Common myeloid progenitor, CD34-positive (primary cell): ENCODE measurements at regions not wholly inside any gene's neighbourhood (a gene's known extent, or its start where the extent isn't known, plus 50 kb on each side); places are given as distances from the start of the nearest gene placed in this dataset.
A peak's percentile ranks its signal among the peaks of the same experiment; 100 is the strongest.

Experiments used
- CTCF ChIA-PET: fragments of 350-600 bp; sonication (Branson Sonifier 250); formaldehyde crosslinking; loops from one replicate; lab custom pipeline; 2021; ENCODE audit warnings: antibody characterized with exemption; lab: Charles Lee
- POLR2A ChIA-PET: fragments of 350-600 bp; sonication (Branson Sonifier 250); formaldehyde crosslinking; loops from one replicate; lab custom pipeline; 2021; ENCODE audit warnings: antibody characterized with exemption; lab: Charles Lee
- DNase-seq, 3 donors: peaks; one replicate each; pipeline versions ENCODE4 v3.0.0 to v3.0.0-alpha.2; 2013
- H3K27ac ChIP-seq, 2 experiments: 1 replicate in 1 of 2; 2 replicates in 1 of 2; pipeline ENCODE4 v1.7.0; 2013; ENCODE audit warnings: inconsistent platforms in 2 of 2, low read length in 2 of 2, mild to moderate bottlenecking in 2 of 2, low read depth in 1 of 2, moderate library complexity in 1 of 2; ENCODE audit not compliant: severe bottlenecking in 2 of 2, insufficient read depth in 1 of 2, poor library complexity in 1 of 2
- H3K27me3 ChIP-seq, 5 experiments: replicated peaks in 2 of 5; 1 replicate in 3 of 5; 2 replicates in 2 of 5; pipeline versions ENCODE4 v1.6.1 to v1.7.0; 2013; ENCODE audit warnings: low read length in 4 of 5, mild to moderate bottlenecking in 2 of 5, moderate library complexity in 2 of 5, inconsistent platforms in 1 of 5; ENCODE audit not compliant: insufficient read depth in 5 of 5, control insufficient read depth in 4 of 5
- H3K36me3 ChIP-seq, 4 experiments: 1 replicate in 2 of 4; 2 replicates in 2 of 4; pipeline versions ENCODE4 v1.6.1 to v1.7.0; 2013; ENCODE audit warnings: low read length in 3 of 4, control low read depth in 1 of 4, mild to moderate bottlenecking in 1 of 4; ENCODE audit not compliant: control insufficient read depth in 4 of 4, insufficient read depth in 4 of 4
- H3K4me1 ChIP-seq, 4 experiments: 1 replicate in 3 of 4; 2 replicates in 1 of 4; pipeline versions ENCODE4 v1.6.1 to v1.7.1; 2013; ENCODE audit warnings: low read length in 3 of 4, mild to moderate bottlenecking in 3 of 4, control low read depth in 1 of 4, inconsistent platforms in 1 of 4, moderate library complexity in 1 of 4; ENCODE audit not compliant: control insufficient read depth in 4 of 4, insufficient read depth in 4 of 4; ENCODE audit errors: control extremely low read depth in 1 of 4
- H3K4me3 ChIP-seq, 7 experiments: 1 replicate in 4 of 7; 2 replicates in 3 of 7; pipeline versions ENCODE4 v1.5.1 to v1.7.0; 2013; ENCODE audit warnings: mild to moderate bottlenecking in 7 of 7, low read length in 6 of 7, moderate library complexity in 6 of 7, inconsistent platforms in 2 of 7, low read depth in 2 of 7, control low read depth in 1 of 7; ENCODE audit not compliant: insufficient read depth in 4 of 7, control insufficient read depth in 1 of 7; ENCODE audit errors: extremely low read depth in 1 of 7
- H3K9me3 ChIP-seq, 5 experiments: 1 replicate in 4 of 5; 2 replicates in 1 of 5; pipeline versions ENCODE4 v1.6.1 to v1.7.1; 2013; ENCODE audit warnings: low read length in 4 of 5, mild to moderate bottlenecking in 2 of 5, inconsistent platforms in 1 of 5, low read depth in 1 of 5, moderate library complexity in 1 of 5; ENCODE audit not compliant: control insufficient read depth in 4 of 5, insufficient read depth in 2 of 5; ENCODE audit errors: control extremely low read depth in 1 of 5
- WGBS: methylation state at CpG from one replicate; pipeline ENCODE4 v1.1.5; 2013; ENCODE audit not compliant: insufficient coverage; 5-methylcytosine and 5-hydroxymethylcytosine counted together

DNA sequence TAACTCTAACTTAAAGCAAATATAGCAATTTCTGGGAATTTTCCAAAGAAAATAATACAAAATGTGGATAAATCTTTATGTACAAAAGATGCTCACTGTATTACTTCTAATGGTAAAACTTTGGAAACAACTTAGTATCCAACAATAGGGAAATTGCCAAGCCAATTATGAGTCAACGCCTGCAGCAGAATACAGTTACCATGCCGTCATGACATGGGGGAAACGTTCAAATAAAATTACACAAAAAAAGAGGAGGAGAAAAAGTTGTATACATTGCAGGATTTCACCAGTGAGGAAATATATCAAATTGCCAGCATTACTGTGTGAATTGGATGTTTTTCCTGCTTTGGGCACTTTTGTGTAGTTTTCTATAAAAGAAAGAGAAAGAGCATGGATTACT lies 469.6 kb downstream of the SOX9 start:
- H3K27ac ChIP-seq, result no peak overlapping the region

DNA sequence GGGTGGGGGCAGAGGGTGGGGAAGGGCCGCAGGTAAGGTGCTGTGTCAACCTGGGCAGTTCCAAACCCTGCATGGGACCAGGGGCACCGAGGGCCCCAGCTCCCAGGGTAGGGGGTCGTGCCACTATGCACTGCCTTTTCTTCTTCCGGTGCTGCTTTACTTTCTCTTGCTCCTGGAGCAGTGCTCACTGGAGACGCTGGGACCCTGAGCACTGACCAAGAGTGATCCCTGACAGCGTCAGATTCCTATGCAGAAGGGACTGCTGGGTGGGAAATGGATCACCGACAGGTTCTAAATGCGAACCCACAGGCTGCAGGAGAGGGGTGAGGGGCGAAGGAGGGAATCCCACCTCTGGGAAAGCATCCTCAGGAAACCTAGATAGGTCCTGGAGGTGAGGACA lies 470.1 kb downstream of the SOX9 start:
- H3K27ac ChIP-seq, result no peak overlapping the region
- POLR2A ChIA-PET, result no interaction called here
- 48% methylated on average over 9 of the region's 9 CpGs for WGBS

More for the DNA sequence above, 469.6 kb downstream of the SOX9 start:
- Histone ChIP-seq H3K27me3 (peaks cover 0 to 62% (median 23%) of the 10 kb centered on the region in 5 experiments), H3K4me3 (no peak overlapping the region), H3K36me3 (no peaks in the 10 kb centered on the region), H3K9me3 (no peaks in the 10 kb centered on the region), H3K4me1 (peaks cover 4 to 30% (median 27%) of the 10 kb centered on the region in 4 experiments)
- ChIA-PET CTCF (no interaction called here), POLR2A (no interaction called here)
- peak in 1 of 3 donors; percentile 15 for DNase-seq
- WGBS, result 75% methylated on average over 2 of the region's 3 CpGs

DNA sequence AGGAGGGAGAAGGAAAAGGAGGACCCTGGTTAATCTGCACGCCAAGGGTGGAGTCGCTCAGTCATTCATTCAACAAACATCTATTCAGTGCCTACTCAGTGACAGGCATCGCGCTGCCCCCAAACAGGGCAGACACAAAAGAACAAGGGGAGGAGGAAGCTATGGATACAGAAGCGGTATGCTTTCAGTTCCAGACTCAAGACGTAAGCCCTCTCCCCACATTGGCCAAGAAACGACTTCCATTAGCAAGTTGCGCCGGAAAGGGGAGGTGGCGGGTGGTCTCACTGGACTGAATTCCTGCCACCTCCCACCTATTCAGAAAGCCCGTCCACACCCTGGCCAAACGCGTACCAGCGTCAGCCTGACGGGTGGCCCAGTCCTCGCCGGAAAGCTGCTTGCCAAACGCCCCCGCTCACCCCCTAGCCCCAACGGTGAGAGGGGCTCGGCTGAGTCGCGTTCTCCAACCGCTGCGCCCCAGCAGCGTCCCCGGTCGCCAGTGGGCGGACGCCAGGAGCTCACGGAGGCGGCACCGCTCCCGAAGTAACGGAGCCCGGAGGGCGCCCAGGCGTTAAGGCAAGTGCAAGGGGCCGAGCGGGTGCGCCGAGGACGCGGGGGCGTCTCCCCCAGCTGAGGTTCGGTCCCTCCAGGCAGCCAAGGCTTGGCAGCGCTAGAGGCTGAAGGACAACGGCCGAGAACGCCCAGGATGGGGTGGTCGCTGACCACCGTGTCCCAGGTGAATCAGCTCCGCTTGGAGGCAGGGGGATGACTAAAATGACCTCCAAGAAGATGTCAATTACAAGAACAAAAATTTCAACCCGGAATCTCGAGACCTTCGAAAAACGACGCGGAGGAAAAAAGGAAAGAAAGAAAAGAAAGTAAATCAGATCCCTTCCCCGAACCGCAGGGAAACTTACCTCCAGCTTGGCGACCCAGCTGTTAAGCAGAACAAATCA lies 470.7 kb downstream of the SOX9 start:
- peak in 2 of 3 donors; percentile 33 to 40 for DNase-seq
- ChIA-PET POLR2A (no interaction called here), CTCF (interaction anchor here (1.4 kb wide), 1 partner anchor 135 kb away, joined by 9 read pairs; no protein-coding TSS in a partner anchor)
- H3K27me3 ChIP-seq, result peaks cover 0 to 63% (median 23%) of the 10 kb centered on the region in 5 experiments
- H3K9me3 ChIP-seq, result no peaks in the 10 kb centered on the region
- no peak overlapping the region for H3K27ac ChIP-seq
- no peaks in the 10 kb centered on the region for H3K36me3 ChIP-seq
- H3K4me1 ChIP-seq, result peaks cover 4 to 30% (median 27%) of the 10 kb centered on the region in 4 experiments
- 1% methylated on average over 45 of the region's 62 CpGs for WGBS
- H3K4me3 ChIP-seq, result peak overlapping the region; percentile 54 to 79 (median 62)

More for the DNA sequence above, 470.1 kb downstream of the SOX9 start:
- Histone ChIP-seq H3K4me3 (peak overlapping the region in 3 of 7 experiments; percentile 62 to 77 (median 71)), H3K27me3 (peaks cover 0 to 63% (median 23%) of the 10 kb centered on the region in 5 experiments), H3K9me3 (no peaks in the 10 kb centered on the region), H3K36me3 (no peaks in the 10 kb centered on the region), H3K4me1 (peaks cover 4 to 30% (median 27%) of the 10 kb centered on the region in 4 experiments)
- no peak for DNase-seq
- CTCF ChIA-PET, result no interaction called here

DNA sequence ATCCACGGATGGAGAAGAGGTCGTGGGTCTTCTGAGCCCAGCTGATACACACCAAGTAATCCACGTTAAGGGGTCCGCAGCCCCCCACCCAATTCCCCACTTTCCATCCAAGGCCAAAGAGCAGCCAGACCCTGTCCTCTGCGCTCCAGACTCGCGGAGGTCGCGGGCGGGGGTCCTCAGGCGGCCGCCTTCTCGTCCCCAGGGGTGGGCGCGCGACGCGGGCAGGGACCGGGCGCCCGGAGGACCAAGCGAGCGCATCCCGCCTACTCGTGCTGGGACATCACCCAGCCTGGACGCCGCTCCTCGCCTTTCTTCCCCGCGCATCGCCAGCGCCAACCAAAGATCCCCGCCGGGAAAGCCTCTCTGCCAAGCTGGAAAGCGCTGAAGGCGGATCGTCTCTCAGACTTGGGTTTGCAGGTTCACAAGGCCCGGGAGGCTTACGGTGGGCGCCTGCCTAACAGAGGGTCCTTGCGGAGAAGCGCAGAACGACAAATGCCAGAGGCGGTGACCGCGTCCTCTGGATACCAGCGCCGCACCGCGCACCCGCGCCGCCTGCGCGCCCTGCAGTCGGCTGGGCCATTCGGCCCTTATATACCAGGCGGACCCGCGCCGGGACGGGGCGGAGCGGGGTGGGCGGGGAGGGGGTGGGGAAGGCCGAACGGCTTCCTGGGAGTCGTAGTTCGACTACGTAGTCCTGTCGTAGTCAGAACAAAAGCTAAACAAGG lies 471.6 kb downstream of the SOX9 start:
- 2% methylated on average over 48 of the region's 71 CpGs for WGBS
- Histone ChIP-seq H3K27ac (no peak overlapping the region), H3K4me3 (peak overlapping the region; percentile 54 to 79 (median 62)), H3K36me3 (no peaks in the 10 kb centered on the region), H3K27me3 (peaks cover 0 to 68% (median 24%) of the 10 kb centered on the region in 5 experiments), H3K4me1 (peaks cover 4 to 29% (median 26%) of the 10 kb centered on the region in 4 experiments), H3K9me3 (no peaks in the 10 kb centered on the region)
- POLR2A ChIA-PET, result no interaction called here
- CTCF ChIA-PET, result interaction anchor here (1.4 kb wide), 1 partner anchor 134 kb away, joined by 9 read pairs; no protein-coding TSS in a partner anchor
- peak; percentile 52 to 69 (median 66) for DNase-seq

DNA sequence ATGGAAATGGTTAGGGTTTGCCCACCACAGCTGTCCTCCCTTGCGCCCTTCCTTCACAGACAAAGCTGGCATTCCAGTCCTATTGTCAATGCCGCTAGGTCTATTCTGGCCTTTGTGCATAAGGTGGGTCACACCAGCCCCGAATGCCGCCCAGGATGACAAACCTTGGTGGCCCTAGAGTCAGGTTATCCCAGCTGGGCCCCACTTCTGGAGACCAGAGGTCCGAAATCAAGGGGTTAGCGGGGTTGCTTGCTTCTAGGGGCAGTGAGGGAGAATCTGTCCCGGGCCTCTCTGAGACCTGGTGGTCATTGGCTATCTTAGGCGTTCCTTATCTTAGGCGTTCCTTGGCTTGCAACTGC lies 472.1 kb downstream of the SOX9 start:
- no peaks in the 10 kb centered on the region for H3K9me3 ChIP-seq
- ChIA-PET POLR2A (no interaction called here), CTCF (no interaction called here)
- H3K36me3 ChIP-seq, result no peaks in the 10 kb centered on the region
- DNase-seq, result no peak
- H3K4me1 ChIP-seq, result peaks cover 3 to 23% (median 20%) of the 10 kb centered on the region in 4 experiments
- WGBS, result 89% methylated on average over 9 of the region's 9 CpGs
- peaks cover 0 to 72% (median 26%) of the 10 kb centered on the region in 5 experiments for H3K27me3 ChIP-seq
- H3K4me3 ChIP-seq, result peak overlapping the region in 2 of 7 experiments; percentile 8 to 77
- H3K27ac ChIP-seq, result no peak overlapping the region

DNA sequence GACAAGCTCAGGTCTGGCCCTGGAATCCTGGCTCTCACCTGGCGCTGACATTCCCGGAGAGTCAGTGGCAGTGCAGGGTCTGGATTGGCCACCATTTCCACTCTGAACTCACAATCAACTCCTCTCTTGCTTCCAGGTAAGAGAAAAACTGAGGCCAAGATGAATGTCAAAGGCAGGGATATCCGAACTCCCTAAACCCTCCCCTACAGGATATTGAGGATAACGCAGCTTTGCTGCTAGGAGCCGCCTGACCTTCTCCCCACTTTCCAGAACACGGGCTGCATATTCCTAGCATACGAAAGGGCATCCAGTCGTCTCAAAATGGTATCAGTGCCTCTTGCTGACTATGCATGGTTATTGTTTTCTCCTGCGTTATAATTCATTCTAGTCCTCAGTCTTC lies 473.4 kb downstream of the SOX9 start:
- DNase-seq, result no peak
- no peaks in the 10 kb centered on the region for H3K36me3 ChIP-seq
- H3K27ac ChIP-seq, result no peak overlapping the region
- peaks cover 3 to 17% (median 15%) of the 10 kb centered on the region in 4 experiments for H3K4me1 ChIP-seq
- H3K27me3 ChIP-seq, result peaks cover 0 to 68% (median 25%) of the 10 kb centered on the region in 5 experiments
- H3K9me3 ChIP-seq, result no peaks in the 10 kb centered on the region
- 79% methylated on average over 8 of the region's 9 CpGs for WGBS
- ChIA-PET CTCF (no interaction called here), POLR2A (no interaction called here)
- H3K4me3 ChIP-seq, result no peak overlapping the region
